ENCODE measurements at regions not wholly inside any gene's neighbourhood (a gene's known extent, or its start where the extent isn't known, plus 50 kb on each side); places are given as distances from the start of the nearest gene placed in this dataset.

DNA sequence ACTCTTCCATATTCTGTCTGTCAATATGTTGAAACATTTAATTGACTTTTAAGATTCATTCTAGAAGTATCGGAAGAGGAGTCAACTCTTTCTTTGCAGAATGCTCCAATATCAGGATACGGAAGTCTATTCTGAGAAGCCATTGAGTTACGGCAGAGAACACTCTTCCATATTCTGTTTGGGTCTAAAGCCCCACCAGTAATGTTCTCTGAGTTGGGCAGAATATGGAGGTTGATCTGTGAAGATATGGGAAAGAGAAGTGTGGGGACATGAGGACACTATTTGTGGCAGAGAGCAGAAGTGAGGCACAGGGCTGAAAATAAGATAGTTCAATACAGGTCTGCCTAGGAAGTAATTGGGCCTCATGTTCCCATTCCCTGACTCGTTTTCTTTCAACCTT, 300.0 kb downstream of the DIRAS2 start:
- 68% methylated on average over 4 of the region's 4 CpGs for WGBS (ENCODE audit: low lambda C conversion rate, missing lambda C conversion rate)
- no peak overlapping the region for H3K27ac ChIP-seq

DNA sequence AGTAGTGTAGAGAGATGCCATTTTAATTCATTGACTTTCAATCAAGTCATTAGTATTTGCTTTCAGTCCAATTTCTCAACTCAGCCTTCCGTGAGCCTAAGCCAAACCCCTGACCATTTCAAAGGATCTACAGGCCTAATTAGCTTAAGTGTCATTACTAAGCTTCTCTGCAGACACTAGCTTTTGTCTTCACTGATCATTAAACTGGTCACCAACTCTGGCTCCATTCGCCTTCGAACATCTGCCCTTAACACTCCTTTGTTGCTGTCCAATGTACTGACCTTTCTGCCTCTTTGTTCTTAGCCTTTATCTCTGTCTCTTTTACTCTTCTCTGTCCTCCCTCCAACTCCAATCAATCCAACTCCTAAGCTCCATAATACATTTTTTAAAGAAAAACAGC, 299.3 kb downstream of the DIRAS2 start:
- Histone ChIP-seq H3K9me3 (ENCODE audit: low read depth) (no peaks in the 10 kb centered on the region), H3K9me2 (replicated peaks; ENCODE audit: insufficient read depth) (no peaks in the 10 kb centered on the region), H3K4me2 (no peak overlapping the region), H4K20me1 (ENCODE audit: insufficient read depth, poor library complexity, severe bottlenecking) (no peaks in the 10 kb centered on the region), H3K4me1 (ENCODE audit: insufficient read depth) (no peaks in the 10 kb centered on the region), H2AFZ (no peak overlapping the region), H3K36me3 (replicated peaks; ENCODE audit: insufficient read depth, low read depth) (no peaks in the 10 kb centered on the region), H3K4me3 (no peak overlapping the region), H3K27me3 (no peaks in the 10 kb centered on the region), H3K79me2 (no peaks in the 10 kb centered on the region), H3K27ac (no peak overlapping the region)
- no peak for DNase-seq (ENCODE audit: low spot score)
- TF ChIP-seq, protein P1, sequence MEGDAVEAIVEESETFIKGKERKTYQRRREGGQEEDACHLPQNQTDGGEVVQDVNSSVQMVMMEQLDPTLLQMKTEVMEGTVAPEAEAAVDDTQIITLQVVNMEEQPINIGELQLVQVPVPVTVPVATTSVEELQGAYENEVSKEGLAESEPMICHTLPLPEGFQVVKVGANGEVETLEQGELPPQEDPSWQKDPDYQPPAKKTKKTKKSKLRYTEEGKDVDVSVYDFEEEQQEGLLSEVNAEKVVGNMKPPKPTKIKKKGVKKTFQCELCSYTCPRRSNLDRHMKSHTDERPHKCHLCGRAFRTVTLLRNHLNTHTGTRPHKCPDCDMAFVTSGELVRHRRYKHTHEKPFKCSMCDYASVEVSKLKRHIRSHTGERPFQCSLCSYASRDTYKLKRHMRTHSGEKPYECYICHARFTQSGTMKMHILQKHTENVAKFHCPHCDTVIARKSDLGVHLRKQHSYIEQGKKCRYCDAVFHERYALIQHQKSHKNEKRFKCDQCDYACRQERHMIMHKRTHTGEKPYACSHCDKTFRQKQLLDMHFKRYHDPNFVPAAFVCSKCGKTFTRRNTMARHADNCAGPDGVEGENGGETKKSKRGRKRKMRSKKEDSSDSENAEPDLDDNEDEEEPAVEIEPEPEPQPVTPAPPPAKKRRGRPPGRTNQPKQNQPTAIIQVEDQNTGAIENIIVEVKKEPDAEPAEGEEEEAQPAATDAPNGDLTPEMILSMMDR (IDR thresholded peaks at IDR 0.05; ENCODE audit: poor library complexity), result no peak
- no peak for TF ChIP-seq EZH2phosphoT487 (IDR thresholded peaks at IDR 0.05; ENCODE audit: low read depth, severe bottlenecking, unreplicated experiment)
- no peak for TF ChIP-seq EZH2 (IDR thresholded peaks at IDR 0.05; ENCODE audit: borderline replicate concordance)
- WGBS (ENCODE audit: low lambda C conversion rate, missing lambda C conversion rate), result 68% methylated on average over 3 of the region's 3 CpGs

More for the DNA sequence above, 300.0 kb downstream of the DIRAS2 start:
- H4K20me1 ChIP-seq (ENCODE audit: insufficient read depth, poor library complexity, severe bottlenecking), result no peaks in the 10 kb centered on the region
- H3K4me3 ChIP-seq, result no peak overlapping the region
- H3K9me3 ChIP-seq (ENCODE audit: low read depth), result no peaks in the 10 kb centered on the region
- no peak for DNase-seq (ENCODE audit: low spot score)
- no peaks in the 10 kb centered on the region for H3K79me2 ChIP-seq
- H3K4me1 ChIP-seq (ENCODE audit: insufficient read depth), result no peaks in the 10 kb centered on the region
- no peaks in the 10 kb centered on the region for H3K9me2 ChIP-seq (replicated peaks; ENCODE audit: insufficient read depth)
- no peaks in the 10 kb centered on the region for H3K36me3 ChIP-seq (replicated peaks; ENCODE audit: insufficient read depth, low read depth)
- H3K4me2 ChIP-seq, result no peak overlapping the region
- H2AFZ ChIP-seq, result no peak overlapping the region
- TF ChIP-seq, protein P1 (IDR thresholded peaks at IDR 0.05; ENCODE audit: poor library complexity), result no peak
- no peak for TF ChIP-seq EZH2 (IDR thresholded peaks at IDR 0.05; ENCODE audit: borderline replicate concordance)
- no peak for TF ChIP-seq EZH2phosphoT487 (IDR thresholded peaks at IDR 0.05; ENCODE audit: low read depth, severe bottlenecking, unreplicated experiment)
- no peaks in the 10 kb centered on the region for H3K27me3 ChIP-seq

DNA sequence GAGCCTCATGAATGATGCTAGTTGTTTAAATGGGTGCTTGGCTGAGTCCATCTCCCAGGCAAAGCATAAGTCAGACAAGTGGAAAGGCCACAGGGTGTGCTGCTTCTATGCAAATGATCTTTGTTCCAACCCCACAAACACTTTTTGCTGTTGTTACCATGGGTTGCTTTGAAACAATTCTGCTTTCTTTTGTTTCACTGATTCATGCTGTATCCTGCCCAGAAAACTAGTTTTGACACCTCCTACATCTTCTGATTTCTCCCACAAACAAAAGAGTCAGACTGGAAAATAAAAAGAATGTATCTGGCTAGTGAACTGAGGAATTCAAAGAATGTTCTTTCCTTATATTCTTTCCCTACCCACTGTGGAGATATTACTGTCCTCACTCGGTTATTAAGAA, 298.6 kb downstream of the DIRAS2 start:
- DNase-seq (ENCODE audit: low spot score), result no peak
- no peak overlapping the region for H3K4me2 ChIP-seq
- no peaks in the 10 kb centered on the region for H4K20me1 ChIP-seq (ENCODE audit: insufficient read depth, poor library complexity, severe bottlenecking)
- 73% methylated on average over 1 of the region's 1 CpG for WGBS (ENCODE audit: low lambda C conversion rate, missing lambda C conversion rate)
- H3K9me2 ChIP-seq (replicated peaks; ENCODE audit: insufficient read depth), result no peaks in the 10 kb centered on the region
- H3K4me1 ChIP-seq (ENCODE audit: insufficient read depth), result no peaks in the 10 kb centered on the region
- no peaks in the 10 kb centered on the region for H3K79me2 ChIP-seq
- no peaks in the 10 kb centered on the region for H3K36me3 ChIP-seq (replicated peaks; ENCODE audit: insufficient read depth, low read depth)
- no peaks in the 10 kb centered on the region for H3K9me3 ChIP-seq (ENCODE audit: low read depth)
- H3K27me3 ChIP-seq, result no peaks in the 10 kb centered on the region
- no peak overlapping the region for H2AFZ ChIP-seq
- H3K27ac ChIP-seq, result no peak overlapping the region
- H3K4me3 ChIP-seq, result no peak overlapping the region
- no peak for TF ChIP-seq EZH2 (IDR thresholded peaks at IDR 0.05; ENCODE audit: borderline replicate concordance)
- TF ChIP-seq, protein P1 (IDR thresholded peaks at IDR 0.05; ENCODE audit: poor library complexity), result no peak
- TF ChIP-seq EZH2phosphoT487 (IDR thresholded peaks at IDR 0.05; ENCODE audit: low read depth, severe bottlenecking, unreplicated experiment), result no peak

DNA sequence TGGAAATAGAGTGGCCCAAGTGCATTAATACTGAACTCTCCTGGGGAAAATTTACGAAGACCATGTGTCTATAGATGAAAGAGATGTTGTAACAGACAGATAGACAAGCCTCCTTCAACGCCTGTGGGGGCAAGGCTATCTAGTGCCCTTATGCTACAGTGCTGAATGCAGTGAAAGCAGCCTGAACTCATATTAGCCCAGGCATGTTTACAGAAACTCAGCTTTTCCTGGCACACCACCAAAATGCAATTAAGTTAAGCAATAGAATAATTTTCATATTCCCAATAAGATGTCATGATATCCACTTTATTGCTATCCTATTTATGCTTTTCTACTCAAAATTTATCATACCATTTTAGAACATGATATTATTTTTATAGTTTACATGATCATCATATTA, 277.0 kb downstream of the DIRAS2 start:
- Histone ChIP-seq H3K4me2 (no peak overlapping the region), H3K79me2 (no peaks in the 10 kb centered on the region), H3K9me2 (replicated peaks; ENCODE audit: insufficient read depth) (no peaks in the 10 kb centered on the region), H3K4me3 (no peak overlapping the region), H3K27ac (no peak overlapping the region), H2AFZ (no peak overlapping the region), H4K20me1 (ENCODE audit: insufficient read depth, poor library complexity, severe bottlenecking) (no peaks in the 10 kb centered on the region), H3K36me3 (replicated peaks; ENCODE audit: insufficient read depth, low read depth) (no peaks in the 10 kb centered on the region), H3K4me1 (ENCODE audit: insufficient read depth) (no peaks in the 10 kb centered on the region), H3K9me3 (ENCODE audit: low read depth) (no peaks in the 10 kb centered on the region), H3K27me3 (no peaks in the 10 kb centered on the region)
- 66% methylated on average over 2 of the region's 2 CpGs for WGBS (ENCODE audit: low lambda C conversion rate, missing lambda C conversion rate)
- DNase-seq (ENCODE audit: low spot score), result no peak
- TF ChIP-seq, protein P1 (IDR thresholded peaks at IDR 0.05; ENCODE audit: poor library complexity), result no peak
- TF ChIP-seq EZH2phosphoT487 (IDR thresholded peaks at IDR 0.05; ENCODE audit: low read depth, severe bottlenecking, unreplicated experiment) (no peak), EZH2 (IDR thresholded peaks at IDR 0.05; ENCODE audit: borderline replicate concordance) (no peak)

All from hepatocyte (in vitro differentiated cells).